ENCODE measurements at regions not wholly inside any gene's neighbourhood (a gene's known extent, or its start where the extent isn't known, plus 50 kb on each side); places are given as distances from the start of the nearest gene placed in this dataset.

DNA sequence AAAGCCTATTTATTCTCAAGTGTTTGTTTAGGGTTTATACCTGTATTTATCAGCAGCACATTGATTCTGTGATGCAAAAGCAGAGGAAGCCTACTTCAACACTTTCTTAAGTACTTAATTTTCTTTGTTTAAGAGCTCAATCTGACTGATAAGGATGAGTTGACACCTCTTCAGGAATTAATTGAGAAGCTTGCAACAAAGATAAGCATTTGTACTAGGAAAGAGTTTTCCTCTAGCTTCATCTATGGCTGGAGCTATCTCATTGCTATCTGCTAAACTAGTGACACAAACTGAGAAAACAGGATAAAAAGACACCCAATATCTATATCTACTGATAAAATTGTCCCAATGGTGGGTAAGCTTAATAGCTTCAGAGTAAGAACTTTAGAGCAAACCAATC is 170.1 kb upstream of the SLITRK6 start:
- DNase-seq (ENCODE audit: low spot score), result no peak
- ATAC-seq, result no peak
- intact Hi-C loops (cut with DNase I), result no loop called here

DNA sequence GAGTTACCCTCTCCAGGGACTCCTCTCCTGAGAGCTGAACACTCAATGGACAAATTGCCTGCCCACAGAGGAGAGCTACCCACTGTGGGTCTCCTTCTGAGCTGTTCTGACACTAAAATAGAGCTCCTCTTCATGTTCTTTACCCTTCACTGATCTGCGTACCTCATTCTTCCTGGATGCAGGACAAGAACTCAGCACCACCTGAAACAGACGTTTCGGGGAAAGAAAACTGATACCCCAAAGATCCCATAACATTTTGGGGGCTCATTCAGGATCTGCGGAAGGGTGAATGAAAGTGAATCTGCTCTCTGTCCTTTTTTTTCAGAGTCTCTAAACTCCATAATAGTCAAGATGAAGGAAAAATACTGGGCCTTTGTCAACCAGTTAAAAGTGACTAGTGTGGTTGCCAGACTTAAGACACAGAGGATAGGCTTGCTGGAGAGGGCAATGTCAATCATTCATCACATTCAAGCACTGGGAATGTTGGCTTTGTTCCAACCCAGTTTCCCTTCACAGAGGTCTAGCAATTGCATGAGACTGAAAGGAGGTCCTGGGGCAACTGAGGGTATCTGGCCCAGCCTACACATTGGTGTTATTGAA is 136.7 kb upstream of the SLITRK6 start:
- ATAC-seq, result no peak
- DNase-seq (ENCODE audit: low spot score), result no peak
- intact Hi-C loops (cut with DNase I), result no loop called here

DNA sequence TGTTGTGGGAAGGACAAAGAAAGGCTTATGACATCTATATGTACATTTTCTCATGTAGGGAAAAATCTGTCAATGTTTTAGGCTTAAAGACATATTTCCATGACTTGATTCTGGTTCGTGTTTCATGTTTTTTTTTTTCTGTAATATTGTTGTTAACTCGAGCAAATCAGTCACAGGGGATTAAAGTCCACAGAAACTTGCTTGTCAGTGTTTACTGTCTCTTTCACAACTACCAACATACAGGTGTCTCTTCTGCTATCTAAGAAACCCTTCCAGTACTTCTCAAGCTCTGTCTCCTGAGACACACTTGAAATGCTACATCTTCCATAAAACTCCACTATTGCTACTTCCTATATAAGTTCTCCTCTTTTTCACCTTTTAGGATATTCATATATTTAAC is 130.9 kb upstream of the SLITRK6 start:
- ATAC-seq, result no peak
- intact Hi-C loops (cut with DNase I), result no loop called here
- no peak for DNase-seq (ENCODE audit: low spot score)

DNA sequence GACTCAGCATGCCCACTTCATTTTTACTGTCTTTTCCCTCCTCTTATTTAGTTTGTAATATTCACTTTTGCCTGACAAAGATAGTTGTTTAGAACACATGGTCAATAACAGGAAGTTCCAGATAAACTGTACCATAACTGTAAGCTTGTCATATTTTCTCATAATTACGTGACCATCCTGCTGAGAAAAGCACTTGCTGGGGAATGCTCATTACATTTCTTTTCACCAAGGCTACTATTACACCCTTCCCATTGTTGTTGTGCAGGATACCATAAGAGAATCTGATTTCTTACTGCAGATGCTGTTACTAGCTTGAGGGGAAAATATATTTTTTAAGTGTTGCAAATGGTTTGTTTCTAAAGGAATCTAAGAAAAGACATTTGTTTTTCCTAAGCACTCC is 111.7 kb upstream of the SLITRK6 start:
- intact Hi-C loops (cut with DNase I), result no loop called here
- ATAC-seq (no peak), DNase-seq (ENCODE audit: low spot score) (no peak)

DNA sequence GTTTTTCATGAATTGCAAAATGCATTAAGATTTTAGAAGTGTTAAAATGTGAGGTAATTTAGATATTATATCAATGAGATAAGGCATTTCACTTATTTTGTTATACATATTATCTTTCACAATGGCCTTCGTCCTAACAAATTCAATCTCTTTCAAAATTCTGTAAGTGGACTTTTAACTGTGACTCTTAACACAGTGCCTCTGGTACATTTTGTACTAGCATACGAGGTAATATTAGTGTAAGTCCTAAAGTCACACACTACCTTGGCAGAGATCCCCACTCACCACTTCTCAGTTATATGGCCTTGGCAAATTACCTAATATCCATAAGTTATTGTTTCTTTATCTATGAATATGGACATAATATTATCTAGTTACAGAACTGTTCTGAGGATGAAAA is 101.3 kb upstream of the SLITRK6 start:
- ATAC-seq (no peak), DNase-seq (ENCODE audit: low spot score) (no peak)
- intact Hi-C loops (cut with DNase I), result no loop called here

DNA sequence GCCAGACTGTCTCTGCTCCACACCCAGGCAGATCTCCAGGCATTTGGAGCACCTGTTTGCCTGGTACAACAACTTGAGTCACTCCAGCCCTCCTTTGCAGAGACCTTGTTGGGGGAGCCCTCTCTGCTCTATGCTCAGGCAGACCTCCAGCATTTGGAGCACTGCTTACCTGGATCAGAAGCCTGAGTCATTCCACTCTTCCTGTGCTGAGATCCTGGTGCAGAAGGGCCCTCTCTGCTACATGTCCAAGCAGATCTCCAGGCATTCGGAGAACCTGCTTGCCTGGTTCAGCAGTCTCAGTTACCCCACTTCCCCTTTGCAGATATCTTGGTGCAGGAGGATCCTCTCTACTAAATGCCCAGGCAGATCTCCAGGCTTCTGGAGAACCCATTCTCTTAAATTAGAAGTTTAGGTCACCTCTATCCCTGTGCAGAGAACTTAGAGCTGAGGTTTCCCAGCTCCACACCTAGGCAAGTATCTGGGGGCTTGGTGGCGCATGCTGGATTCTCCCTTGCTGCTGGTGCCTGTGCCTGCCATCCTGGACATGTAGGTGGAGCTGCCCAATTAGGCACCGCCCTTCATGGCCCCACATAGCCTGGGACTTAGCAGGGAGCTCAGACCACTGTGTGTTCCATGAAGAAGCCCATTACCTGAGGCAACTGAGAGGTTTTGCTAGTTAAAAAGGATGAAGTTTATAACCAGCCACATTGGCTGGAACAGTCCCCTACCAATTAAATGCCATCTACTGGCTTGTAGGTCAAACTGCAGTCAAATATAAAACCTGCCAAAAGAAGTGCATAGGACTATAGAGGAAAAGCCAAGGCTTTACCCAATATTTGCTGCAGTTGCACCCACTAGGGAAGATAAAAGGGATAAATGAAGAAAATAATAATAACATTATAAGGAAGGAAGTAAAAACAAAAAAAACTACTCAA is 97.6 kb upstream of the SLITRK6 start:
- intact Hi-C loops (cut with DNase I), result no loop called here
- ATAC-seq (peak; percentile 17), DNase-seq (ENCODE audit: low spot score) (no peak)

DNA sequence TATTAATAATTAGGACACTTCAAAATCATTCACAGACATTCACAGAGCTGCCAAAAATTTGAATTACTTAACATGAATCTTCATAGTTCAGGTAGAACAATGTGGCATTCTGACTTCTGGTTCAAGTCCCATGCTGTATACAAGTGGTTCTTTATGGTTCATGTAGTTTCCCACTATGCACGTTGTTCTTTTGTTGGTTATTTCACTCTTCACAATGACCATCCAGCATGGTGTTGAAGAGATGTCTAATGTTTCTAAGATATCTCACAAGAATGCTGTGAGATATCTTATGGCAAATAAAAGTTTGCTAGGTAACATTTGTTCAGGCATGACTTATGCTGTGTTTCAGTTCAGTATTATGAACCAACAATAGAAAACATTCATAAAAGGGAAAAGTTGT is 88.2 kb upstream of the SLITRK6 start:
- ATAC-seq, result no peak
- DNase-seq (ENCODE audit: low spot score), result no peak
- intact Hi-C loops (cut with DNase I), result no loop called here

DNA sequence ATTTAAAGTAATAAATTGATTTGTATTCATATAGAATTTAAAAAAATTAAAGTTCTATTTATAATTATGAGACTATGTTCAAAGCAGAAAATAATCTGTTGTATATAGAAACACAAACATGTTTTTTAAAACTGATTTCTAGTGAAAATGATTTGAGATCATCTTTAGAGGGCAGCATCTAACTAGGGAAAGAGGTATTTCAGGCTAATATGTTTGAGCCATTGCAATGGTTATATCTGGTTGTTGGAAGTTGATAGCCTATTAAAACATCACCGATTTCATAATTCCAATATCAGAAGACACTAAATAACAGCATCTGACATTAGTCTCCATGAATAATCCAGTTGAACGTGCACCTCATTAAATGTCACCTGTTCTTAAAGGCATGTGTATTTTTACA is 79.8 kb upstream of the SLITRK6 start:
- intact Hi-C loops (cut with DNase I), result no loop called here
- DNase-seq (ENCODE audit: low spot score) (no peak), ATAC-seq (no peak)

DNA sequence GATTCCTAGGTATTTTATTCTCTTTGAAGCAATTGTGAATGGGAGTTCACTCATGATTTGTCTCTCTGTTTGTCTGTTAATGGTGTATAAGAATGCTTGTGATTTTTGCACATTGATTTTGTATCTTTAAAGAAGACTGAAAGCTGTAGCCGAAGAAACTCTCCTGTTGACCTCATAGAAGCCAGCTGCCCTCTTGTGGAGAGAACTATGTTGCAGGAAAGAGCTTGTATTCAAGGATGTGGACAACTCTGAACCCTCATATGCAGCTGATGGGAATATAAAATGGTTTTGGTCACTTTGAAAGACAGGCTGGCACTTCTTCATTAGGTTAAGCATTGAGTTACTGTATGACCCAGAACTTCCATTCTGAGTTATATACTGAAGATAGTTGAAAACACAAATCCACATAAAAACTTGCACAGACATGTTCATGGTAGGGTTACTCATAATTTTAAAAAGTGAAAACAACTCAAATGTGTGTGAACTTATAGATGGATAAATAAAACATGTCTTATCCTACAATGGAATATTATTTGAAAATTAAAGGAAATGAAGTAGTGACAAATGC is 65.8 kb upstream of the SLITRK6 start:
- DNase-seq (ENCODE audit: low spot score) (no peak), ATAC-seq (no peak)
- intact Hi-C loops (cut with DNase I), result no loop called here

DNA sequence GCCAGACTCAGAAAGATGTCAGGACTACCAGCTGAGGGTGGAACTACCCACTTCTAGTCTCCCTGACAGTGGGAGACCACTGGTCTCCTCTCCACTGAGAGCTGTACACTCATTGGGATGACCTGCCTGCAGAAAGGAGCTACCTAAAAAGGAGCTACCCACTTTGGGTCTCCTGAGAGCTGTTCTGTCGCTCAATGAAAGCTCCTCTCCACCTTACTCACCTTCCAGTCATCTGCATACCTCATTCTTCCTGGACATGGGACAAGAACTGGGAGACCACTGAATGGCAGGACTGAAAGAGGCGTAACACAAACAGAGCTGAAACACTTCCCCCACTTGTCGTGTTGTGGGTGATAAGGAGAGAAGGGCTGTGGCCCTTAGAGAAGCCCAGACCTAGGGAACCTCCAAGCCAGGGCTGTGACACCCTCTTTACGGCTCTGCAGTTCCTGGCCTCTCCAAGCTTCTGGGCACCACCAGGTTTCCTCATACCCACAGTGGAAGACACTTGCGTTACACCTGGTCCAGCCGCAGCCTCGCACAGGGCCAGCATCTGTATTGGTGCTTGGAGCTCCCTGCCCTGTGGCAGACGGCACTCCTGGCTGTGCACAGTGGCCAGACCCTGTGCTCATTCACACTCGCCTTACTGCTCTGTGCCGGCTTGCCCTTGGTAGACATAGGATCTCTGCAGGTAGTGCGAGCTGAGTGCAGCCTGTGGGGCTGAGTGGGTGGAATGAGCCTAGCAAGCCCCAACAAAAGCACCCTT is 54.9 kb upstream of the SLITRK6 start:
- intact Hi-C loops (cut with DNase I), result no loop called here
- DNase-seq (ENCODE audit: low spot score) (no peak), ATAC-seq (peak; percentile 20)

DNA sequence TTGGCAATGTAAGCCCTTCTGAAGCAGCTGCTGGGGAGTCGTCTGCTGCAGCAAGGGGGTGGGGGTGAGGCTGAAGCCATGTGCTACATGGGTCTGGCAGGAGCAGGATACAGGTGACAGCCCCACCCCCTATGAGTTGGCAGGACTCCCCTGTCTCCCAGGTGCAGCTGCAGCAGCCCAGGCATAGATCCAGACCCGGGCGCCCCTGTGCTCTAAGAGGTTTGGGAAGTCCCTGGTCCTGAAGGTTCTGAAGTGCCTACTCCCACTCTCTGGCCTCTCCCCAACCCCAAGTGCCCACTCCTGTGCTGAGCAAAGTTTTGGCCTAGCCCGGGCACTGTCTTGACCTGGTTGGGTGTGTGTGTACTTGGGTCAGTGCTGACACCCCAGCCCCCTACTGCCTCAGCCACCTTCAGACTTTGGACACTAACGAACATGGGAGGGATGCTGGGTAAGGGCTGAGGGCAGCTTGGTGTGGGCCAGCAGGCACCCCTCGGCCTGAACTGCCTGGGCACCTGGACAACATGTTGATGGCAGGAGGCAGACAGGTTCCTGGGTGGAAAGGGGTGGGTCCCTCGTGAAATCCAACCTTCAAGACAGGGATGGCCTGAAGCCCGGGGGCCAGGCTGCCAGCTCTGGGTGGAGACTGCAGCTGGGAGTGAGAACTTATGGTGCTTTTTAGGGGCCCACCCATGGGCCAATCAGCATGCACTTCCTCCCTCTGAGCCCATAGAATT is 54.1 kb upstream of the SLITRK6 start:
- intact Hi-C loops (cut with DNase I), result no loop called here
- DNase-seq (ENCODE audit: low spot score) (no peak), ATAC-seq (peak; percentile 28)

All from sciatic nerve (tissue), 2 donors.